GM12878 (cell line): ENCODE measurements at regions not wholly inside any gene's neighbourhood (a gene's known extent, or its start where the extent isn't known, plus 50 kb on each side); places are given as distances from the start of the nearest gene placed in this dataset.

Experiments used
- ATAC-seq: fragments of 200-7000 bp; cut with Tn5 transposase; 3 replicates; pipeline ENCODE4 v1.9.1; 2020; ENCODE audit warnings: mild to moderate bottlenecking, moderate library complexity
- BruUV-seq: library from RNA; stranded (reverse); fragments of 400-500 nt; replicated peaks from 2 replicates; lab custom pipeline; 2021; lab: Mats Ljungman, UMichigan
- CTCF ChIA-PET: fragments of 300-600 bp; sonication (Branson Sonifier 250); formaldehyde crosslinking; extraction: SDS; loops from one replicate; lab custom pipeline; 2021; ENCODE audit warnings: inconsistent platforms; lab: Yijun Ruan, JAX
- POLR2A ChIA-PET: fragments of 350-600 bp; formaldehyde crosslinking; extraction: SDS; loops from one replicate; lab custom pipeline; 2021; ENCODE audit warnings: inconsistent platforms; lab: Charles Lee
- RAD21 ChIA-PET: fragments of 300-600 bp; sonication (Branson Sonifier 250); formaldehyde crosslinking; loops from one replicate; lab custom pipeline; 2023; ENCODE audit warnings: antibody characterized with exemption; ENCODE audit not compliant: unreplicated experiment; lab: Charles Lee
- SMC1A ChIA-PET: fragments of 300-600 bp; sonication (Branson Sonifier 250); formaldehyde crosslinking; loops from one replicate; lab custom pipeline; 2023; ENCODE audit not compliant: unreplicated experiment, uncharacterized antibody; lab: Charles Lee
- DNase-seq: peaks from one replicate; pipeline ENCODE4 v3.0.0-alpha.2; 2011; ENCODE audit warnings: low read depth, low spot score
- FAIRE-seq: peaks from 3 replicates; lab custom pipeline; 2011; peaks lifted over from hg19 to GRCh38; lab: Jason Lieb, UNC
- H2AFZ ChIP-seq: 2 replicates; pipeline ENCODE4 v1.6.0; 2011; ENCODE audit warnings: low read depth, low read length, control low read depth; ENCODE audit not compliant: control insufficient read depth
- H3K27ac ChIP-seq: 2 replicates; pipeline ENCODE4 v1.5.1; 2011; ENCODE audit warnings: control low read depth; ENCODE audit not compliant: control insufficient read depth, insufficient read depth
- H3K27me3 ChIP-seq, 2 experiments: replicated peaks in 1 of 2; 2 replicates each; pipeline versions ENCODE4 v1.6.0 to v1.6.1; 2011; ENCODE audit warnings: low read length in 1 of 2; ENCODE audit not compliant: control insufficient read depth in 2 of 2, insufficient read depth in 2 of 2
- H3K36me3 ChIP-seq, 2 experiments: 2 replicates each; pipeline ENCODE4 v1.5.1; 2011; ENCODE audit warnings: low read length in 1 of 2; ENCODE audit not compliant: control insufficient read depth in 2 of 2, insufficient read depth in 2 of 2
- H3K4me1 ChIP-seq: 2 replicates; pipeline ENCODE4 v1.6.1; 2011; ENCODE audit warnings: mild to moderate bottlenecking, low read length, moderate library complexity, mixed read lengths; ENCODE audit not compliant: control insufficient read depth, insufficient read depth
- H3K4me2 ChIP-seq: 2 replicates; pipeline ENCODE4 v1.6.0; 2011; ENCODE audit warnings: control low read depth; ENCODE audit not compliant: control insufficient read depth, insufficient read depth
- H3K4me3 ChIP-seq: fragments of 200-600 bp; sonication (generic); 2 replicates; pipeline ENCODE4 v1.5.1; 2016
- H3K79me2 ChIP-seq: 2 replicates; pipeline ENCODE4 v1.6.0; 2011; ENCODE audit warnings: low read length; ENCODE audit not compliant: control insufficient read depth, insufficient read depth
- H3K9ac ChIP-seq: 2 replicates; pipeline ENCODE4 v1.8.0; 2011; ENCODE audit warnings: low read length, control low read depth, mixed read lengths; ENCODE audit not compliant: control insufficient read depth, insufficient read depth
- H3K9me3 ChIP-seq: replicated peaks from 3 replicates; pipeline ENCODE4 v1.5.1; 2011; ENCODE audit warnings: mild to moderate bottlenecking, low read length; ENCODE audit not compliant: control insufficient read depth, insufficient read depth
- H4K20me1 ChIP-seq: 2 replicates; pipeline ENCODE4 v1.6.0; 2011; ENCODE audit not compliant: control insufficient read depth, insufficient read depth
- BACH1 ChIP-seq: fragments of 450-650 bp; IDR thresholded peaks from 2 replicates; pipeline ENCODE4 v1.6.1; 2017; ENCODE audit warnings: mild to moderate bottlenecking, borderline replicate concordance
- BCL11A ChIP-seq: IDR thresholded peaks from 2 replicates; pipeline ENCODE4 v1.6.1; 2011; ENCODE audit warnings: low read depth, low read length
- BHLHE40 ChIP-seq, 2 experiments: fragments of 450-650 bp in 1 of 2; IDR thresholded peaks; 2 replicates each; pipeline ENCODE4 v1.6.1; 2011 to 2017; ENCODE audit warnings: low read depth in 2 of 2, borderline replicate concordance in 1 of 2, improper control_type of control experiment in 1 of 2, low read length in 1 of 2, mild to moderate bottlenecking in 1 of 2
- FOXK2 ChIP-seq: fragments of 450-650 bp; IDR thresholded peaks from 2 replicates; pipeline ENCODE4 v1.6.1; 2017; ENCODE audit warnings: mild to moderate bottlenecking, moderate library complexity
- GATAD2B ChIP-seq: fragments of 450-650 bp; conservative IDR thresholded peaks from 2 replicates; pipeline ENCODE4 v1.6.1; 2017; ENCODE audit warnings: low read depth, mild to moderate bottlenecking, moderate library complexity
- HDAC2 ChIP-seq: fragments of 200-600 bp; sonication (generic); IDR thresholded peaks from 2 replicates; pipeline ENCODE4 v1.6.1; 2017
- NFIC ChIP-seq: IDR thresholded peaks from 2 replicates; pipeline ENCODE4 v1.6.1; 2012; ENCODE audit warnings: low read depth, mild to moderate bottlenecking, inconsistent platforms, low read length, moderate library complexity
- NFYB ChIP-seq: IDR thresholded peaks from 2 replicates; pipeline ENCODE4 v1.6.1; 2011; ENCODE audit warnings: low read depth, mild to moderate bottlenecking, low read length, improper control_type of control experiment, moderate library complexity; ENCODE audit not compliant: insufficient read depth
- PML ChIP-seq: IDR thresholded peaks from 2 replicates; pipeline ENCODE4 v1.6.1; 2012; ENCODE audit warnings: low read length, inconsistent platforms
- POU2F2 ChIP-seq: IDR thresholded peaks from 3 replicates; pipeline ENCODE4 v1.6.1; 2011; ENCODE audit warnings: low read depth, mild to moderate bottlenecking, low read length, borderline replicate concordance
- RAD21 ChIP-seq: IDR thresholded peaks from 2 replicates; pipeline ENCODE4 v1.6.1; 2011; ENCODE audit warnings: mild to moderate bottlenecking, low read depth, low read length, moderate library complexity; ENCODE audit not compliant: insufficient read depth
- RELA ChIP-seq: fragments of 450-650 bp; IDR thresholded peaks from 2 replicates; pipeline ENCODE4 v1.8.0; 2014; ENCODE audit warnings: borderline replicate concordance; ENCODE audit not compliant: partially characterized antibody
- SMARCA5 ChIP-seq: fragments of 450-650 bp; IDR thresholded peaks from 2 replicates; pipeline ENCODE4 v1.6.1; 2017; ENCODE audit warnings: mild to moderate bottlenecking
- WGBS: methylation state at CpG from one replicate; pipeline ENCODE4 v1.1.6; 2016; ENCODE audit warnings: low lambda C conversion rate; ENCODE audit not compliant: insufficient replicate concordance, insufficient coverage; ENCODE audit errors: missing lambda C conversion rate; 5-methylcytosine and 5-hydroxymethylcytosine counted together
- in situ Hi-C: fragments of 300-500 bp; cut with MboI; formaldehyde crosslinking; loops from 9 replicates; pipeline ENCODE4 v1.14.3; 2018; ENCODE audit warnings: mixed read lengths
- intact Hi-C: fragments of 100-400 bp; cut with micrococcal nuclease; formaldehyde crosslinking; loops from one replicate; pipeline ENCODE4 v1.14.2; 2022; ENCODE audit not compliant: unreplicated experiment
- TF ChIP-seq, protein P1 (sequence below): IDR thresholded peaks from 2 replicates; pipeline ENCODE4 v1.6.1; 2012; ENCODE audit warnings: mild to moderate bottlenecking, low read depth, low read length

GRCh38 chr13:46996316-46997030, 99.6 kb upstream of the HTR2A start:
- Histone ChIP-seq H3K4me1 (peaks cover 17% of the 10 kb centered on the region), H3K4me2 (peak overlapping the region; percentile 15; the same call in 1 of the 2 replicates), H3K27me3 (no peaks in the 10 kb centered on the region), H3K9ac (no peak overlapping the region), H2AFZ (no peak overlapping the region), H3K79me2 (no peaks in the 10 kb centered on the region), H3K9me3 (no peaks in the 10 kb centered on the region), H3K4me3 (no peak overlapping the region), H4K20me1 (no peaks in the 10 kb centered on the region), H3K27ac (no peak overlapping the region; the same call in 1 of the 2 replicates), H3K36me3 (no peaks in the 10 kb centered on the region)
- BruUV-seq: no TSS peak
- 47% methylated on average over 4 of the region's 4 CpGs for WGBS
- ChIA-PET POLR2A (no interaction called here), CTCF (interaction anchor here (0.9 to 1.8 kb wide), 3 partner anchors 10 to 40 kb away, joined by 3 to 5 read pairs (median 5); no protein-coding TSS in a partner anchor), SMC1A (interaction anchor here (1.0 to 1.9 kb wide), 6 partner anchors 11 to 41 kb away, joined by 3 to 8 read pairs (median 5); no protein-coding TSS in a partner anchor), RAD21 (no interaction called here)
- intact Hi-C loops (loop anchor here (1.0 kb wide), 1 partner anchor 40 kb away; no protein-coding TSS in a partner anchor), in situ Hi-C loops (no loop called here)
- FAIRE-seq (no peak), ATAC-seq (peak; percentile 51), DNase-seq (no peak)
- TF ChIP-seq NFIC (0 out of 2 replicates have a peak, but pooled peaks have one; percentile 14), RAD21 (no peak), RELA (no peak), PML (no peak), SMARCA5 (0 out of 2 replicates have a peak, but pooled peaks have one; percentile 32), HDAC2 (no peak), GATAD2B (no peak), FOXK2 (no peak), POU2F2 (no peak), BCL11A (no peak), BHLHE40 (IDR thresholded peaks at IDR 0.05; ENCODE audit: borderline replicate concordance in 1 of 2, low read depth in 2 of 2, low read length in 1 of 2) (peak in 1 of 2 experiments; percentile 34; a peak in 1 of 4 replicates), NFYB (no peak), BACH1 (no peak)
- TF ChIP-seq, protein P1, sequence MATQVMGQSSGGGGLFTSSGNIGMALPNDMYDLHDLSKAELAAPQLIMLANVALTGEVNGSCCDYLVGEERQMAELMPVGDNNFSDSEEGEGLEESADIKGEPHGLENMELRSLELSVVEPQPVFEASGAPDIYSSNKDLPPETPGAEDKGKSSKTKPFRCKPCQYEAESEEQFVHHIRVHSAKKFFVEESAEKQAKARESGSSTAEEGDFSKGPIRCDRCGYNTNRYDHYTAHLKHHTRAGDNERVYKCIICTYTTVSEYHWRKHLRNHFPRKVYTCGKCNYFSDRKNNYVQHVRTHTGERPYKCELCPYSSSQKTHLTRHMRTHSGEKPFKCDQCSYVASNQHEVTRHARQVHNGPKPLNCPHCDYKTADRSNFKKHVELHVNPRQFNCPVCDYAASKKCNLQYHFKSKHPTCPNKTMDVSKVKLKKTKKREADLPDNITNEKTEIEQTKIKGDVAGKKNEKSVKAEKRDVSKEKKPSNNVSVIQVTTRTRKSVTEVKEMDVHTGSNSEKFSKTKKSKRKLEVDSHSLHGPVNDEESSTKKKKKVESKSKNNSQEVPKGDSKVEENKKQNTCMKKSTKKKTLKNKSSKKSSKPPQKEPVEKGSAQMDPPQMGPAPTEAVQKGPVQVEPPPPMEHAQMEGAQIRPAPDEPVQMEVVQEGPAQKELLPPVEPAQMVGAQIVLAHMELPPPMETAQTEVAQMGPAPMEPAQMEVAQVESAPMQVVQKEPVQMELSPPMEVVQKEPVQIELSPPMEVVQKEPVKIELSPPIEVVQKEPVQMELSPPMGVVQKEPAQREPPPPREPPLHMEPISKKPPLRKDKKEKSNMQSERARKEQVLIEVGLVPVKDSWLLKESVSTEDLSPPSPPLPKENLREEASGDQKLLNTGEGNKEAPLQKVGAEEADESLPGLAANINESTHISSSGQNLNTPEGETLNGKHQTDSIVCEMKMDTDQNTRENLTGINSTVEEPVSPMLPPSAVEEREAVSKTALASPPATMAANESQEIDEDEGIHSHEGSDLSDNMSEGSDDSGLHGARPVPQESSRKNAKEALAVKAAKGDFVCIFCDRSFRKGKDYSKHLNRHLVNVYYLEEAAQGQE: no peak
